GM23248 (cell line): ENCODE measurements at regions not wholly inside any gene's neighbourhood (a gene's known extent, or its start where the extent isn't known, plus 50 kb on each side); places are given as distances from the start of the nearest gene placed in this dataset.

ENCODE experiments used
- EZH2 ChIP-seq: fragments of 200-600 bp; sonication (generic); IDR thresholded peaks from 2 replicates; pipeline ENCODE4 v1.6.1; 2018; ENCODE audit warnings: antibody characterized with exemption, mild to moderate bottlenecking; ENCODE audit not compliant: insufficient read depth, poor library complexity, severe bottlenecking
- EZH2phosphoT487 ChIP-seq: fragments of 200-600 bp; sonication (generic); IDR thresholded peaks from 2 replicates; pipeline ENCODE4 v1.6.1; 2018; ENCODE audit warnings: antibody characterized with exemption, moderate library complexity, mild to moderate bottlenecking, low read depth; ENCODE audit not compliant: insufficient read depth

DNA sequence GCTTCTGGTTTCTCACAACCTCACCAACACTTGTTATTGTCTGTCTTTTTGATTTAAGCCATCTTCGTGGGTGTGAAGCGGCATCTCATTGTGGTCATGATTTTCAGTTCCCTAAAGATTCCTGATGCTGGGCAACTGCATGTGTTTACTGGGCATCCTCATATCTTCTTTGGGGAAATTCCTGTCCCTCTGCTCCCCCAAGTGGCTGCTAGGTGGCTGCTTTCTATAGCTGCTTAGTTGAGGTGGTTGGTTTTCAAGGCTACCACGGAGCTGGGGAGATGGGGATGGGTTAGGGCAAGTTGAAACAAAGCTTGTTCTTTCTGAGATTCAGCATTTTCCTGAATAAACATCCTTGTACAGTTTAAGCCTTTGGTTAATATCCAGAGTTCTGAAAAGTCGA is 403.9 kb upstream of the SULF2 start:
- TF ChIP-seq EZH2 (no peak), EZH2phosphoT487 (no peak)
